ENCODE measurements at regions not wholly inside any gene's neighbourhood (a gene's known extent, or its start where the extent isn't known, plus 50 kb on each side); places are given as distances from the start of the nearest gene placed in this dataset.

DNA sequence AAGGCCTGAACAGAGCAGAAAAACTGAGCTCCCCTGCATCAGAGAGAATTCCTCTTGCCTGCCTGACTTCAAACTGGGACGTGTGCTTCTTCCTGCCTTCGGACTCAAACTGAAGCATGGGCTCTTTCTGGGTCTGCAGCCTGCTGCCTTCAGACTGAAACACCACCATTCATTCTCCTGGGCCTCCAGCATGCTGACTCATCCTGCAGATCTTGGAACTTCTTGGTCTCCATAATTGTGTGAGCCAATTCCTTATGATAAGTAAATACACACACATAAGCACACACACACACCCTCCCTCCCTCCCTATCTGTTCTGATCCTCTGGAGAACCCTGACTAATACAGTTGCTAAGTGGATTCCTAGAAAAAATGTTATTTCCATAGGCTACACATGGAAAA is 874.3 kb upstream of the EEF2KMT start:
- ChIA-PET CTCF (no interaction called here), POLR2A (ENCODE audit: unreplicated experiment) (no interaction called here)
- Histone ChIP-seq H3K9me3 (ENCODE audit: control insufficient read depth, insufficient read depth, low read length) (peaks cover 16% of the 10 kb centered on the region), H3K27ac (ENCODE audit: insufficient read depth, low read length) (no peak overlapping the region), H2BK20ac (ENCODE audit: low read depth, low read length) (no peak overlapping the region), H3K18ac (ENCODE audit: low read depth, low read length) (no peak overlapping the region), H3K4ac (ENCODE audit: low read depth, low read length) (no peak overlapping the region), H2AFZ (replicated peaks; ENCODE audit: low read length, poor library complexity) (no peak overlapping the region), H3K14ac (replicated peaks; ENCODE audit: low read depth, low read length) (no peak overlapping the region), H3K23ac (ENCODE audit: low read depth, low read length) (no peak overlapping the region), H2AK5ac (ENCODE audit: low read depth, low read length) (no peak overlapping the region), H3K4me3 (ENCODE audit: insufficient read depth, low read depth, low read length) (no peak overlapping the region), H3K36me3 (ENCODE audit: control insufficient read depth, insufficient read depth, low read length) (no peaks in the 10 kb centered on the region), H4K8ac (ENCODE audit: low read depth in 2 of 2, low read length in 2 of 2) (no peak overlapping the region), H4K5ac (ENCODE audit: low read depth, low read length) (no peak overlapping the region), H3K9me1 (ENCODE audit: insufficient read depth, low read length) (no peaks in the 10 kb centered on the region), H3K4me2 (ENCODE audit: low read depth, low read length) (no peak overlapping the region), H3K79me1 (ENCODE audit: low read depth in 1 of 2, low read length in 2 of 2) (no peaks in the 10 kb centered on the region), H2AK9ac (replicated peaks; ENCODE audit: low read depth, low read length, poor library complexity) (no peak overlapping the region), H3K56ac (ENCODE audit: extremely low read depth, insufficient read depth, low read length) (no peak overlapping the region), H4K91ac (ENCODE audit: insufficient read depth, low read depth, low read length) (no peak overlapping the region), H2BK5ac (ENCODE audit: low read depth, low read length, poor library complexity, severe bottlenecking) (no peak overlapping the region), H4K20me1 (ENCODE audit: insufficient read depth, low read length) (no peaks in the 10 kb centered on the region), H2BK15ac (ENCODE audit: low read depth, low read length) (no peak overlapping the region), H2BK120ac (ENCODE audit: low read depth, low read length) (no peak overlapping the region), H3K27me3 (ENCODE audit: control insufficient read depth, insufficient read depth, low read length) (no peaks in the 10 kb centered on the region), H3K4me1 (ENCODE audit: control insufficient read depth, insufficient read depth, low read length) (no peaks in the 10 kb centered on the region), H3K9ac (ENCODE audit: low read depth, low read length) (no peak overlapping the region)
- in situ Hi-C loops (cut with MboI; ENCODE audit: low sequenced_read_pairs) = no loop called here
- no CpG with 5 or more reads among the region's 2 CpGs for WGBS, 2 experiments (ENCODE audit: extremely low coverage in 2 of 2, insufficient read length in 1 of 2)
- no peak for DNase-seq
- TF ChIP-seq MAZ (IDR thresholded peaks at IDR 0.05; ENCODE audit: borderline replicate concordance, low read depth, low read length) = no peak
- TF ChIP-seq, protein P1, sequence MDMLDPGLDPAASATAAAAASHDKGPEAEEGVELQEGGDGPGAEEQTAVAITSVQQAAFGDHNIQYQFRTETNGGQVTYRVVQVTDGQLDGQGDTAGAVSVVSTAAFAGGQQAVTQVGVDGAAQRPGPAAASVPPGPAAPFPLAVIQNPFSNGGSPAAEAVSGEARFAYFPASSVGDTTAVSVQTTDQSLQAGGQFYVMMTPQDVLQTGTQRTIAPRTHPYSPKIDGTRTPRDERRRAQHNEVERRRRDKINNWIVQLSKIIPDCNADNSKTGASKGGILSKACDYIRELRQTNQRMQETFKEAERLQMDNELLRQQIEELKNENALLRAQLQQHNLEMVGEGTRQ (IDR thresholded peaks at IDR 0.05; ENCODE audit: low read depth, low read length) = no peak
- no peak for TF ChIP-seq SMC3 (IDR thresholded peaks at IDR 0.05; ENCODE audit: low read depth, low read length)
- TF ChIP-seq ELK1 (IDR thresholded peaks at IDR 0.05; ENCODE audit: borderline replicate concordance, low read depth, low read length) = no peak
- no peak for TF ChIP-seq POLR2A (IDR thresholded peaks at IDR 0.05; ENCODE audit: low read depth, low read length)
- no peak for TF ChIP-seq NFE2L2 (IDR thresholded peaks at IDR 0.05; ENCODE audit: low read depth, low read length)
- TF ChIP-seq CEBPB (IDR thresholded peaks at IDR 0.05; ENCODE audit: low read depth, low read length) = no peak
- TF ChIP-seq CTCF (conservative IDR thresholded peaks at IDR 0.05; ENCODE audit: low read depth, low read length) = no peak
- no peak for TF ChIP-seq FOS (IDR thresholded peaks at IDR 0.05; ENCODE audit: low read depth, low read length)
- no peak for TF ChIP-seq RAD21 (IDR thresholded peaks at IDR 0.05; ENCODE audit: low read length)
- no peak for TF ChIP-seq RCOR1 (IDR thresholded peaks at IDR 0.05; ENCODE audit: insufficient replicate concordance, low read length)
- TF ChIP-seq BHLHE40 (IDR thresholded peaks at IDR 0.05; ENCODE audit: low read depth, low read length) = no peak
- TF ChIP-seq MXI1 (IDR thresholded peaks at IDR 0.05; ENCODE audit: borderline replicate concordance, low read depth, low read length) = no peak
- no peak for TF ChIP-seq CHD1 (IDR thresholded peaks at IDR 0.05; ENCODE audit: low read depth, low read length)
- no peak for TF ChIP-seq RFX5 (IDR thresholded peaks at IDR 0.05; ENCODE audit: low read depth, low read length)
- TF ChIP-seq MAFK (IDR thresholded peaks at IDR 0.05; ENCODE audit: low read depth, low read length) = no peak
- BruUV-seq (replicated peaks) = no TSS peak
- no peak for ATAC-seq (ENCODE audit: low read depth)
- intact Hi-C loops (cut with micrococcal nuclease) = no loop called here
- dilution Hi-C loops (cut with HindIII; ENCODE audit: low sequenced_read_pairs, unreplicated experiment) = no loop called here
